ENCODE measurements at regions not wholly inside any gene's neighbourhood (a gene's known extent, or its start where the extent isn't known, plus 50 kb on each side); places are given as distances from the start of the nearest gene placed in this dataset.

DNA sequence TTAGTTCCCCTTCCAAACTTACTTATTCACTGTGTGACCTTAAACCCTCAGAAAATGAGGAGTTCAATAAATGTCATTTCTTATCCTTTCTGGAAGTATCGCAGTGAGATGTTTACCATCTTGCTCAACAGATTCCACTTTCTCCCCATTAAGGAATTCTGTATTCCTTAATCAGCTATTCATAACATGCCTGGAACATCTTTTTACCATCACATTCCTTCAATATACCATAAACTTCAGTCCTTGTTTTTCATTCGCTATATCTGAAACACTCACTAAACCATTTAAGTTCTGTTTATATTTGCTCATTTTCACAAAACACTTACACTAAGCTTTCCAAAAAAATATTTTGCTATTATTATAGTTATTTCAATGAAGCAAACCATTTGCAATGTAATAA lies 1158.6 kb downstream of the CDH12 start:
- Mint-ChIP-seq H3K4me1 (ENCODE audit: low read depth) (no peaks in the 10 kb centered on the region), H3K9me3 (peaks cover 18% of the 10 kb centered on the region), H3K27me3 (ENCODE audit: low read depth) (no peaks in the 10 kb centered on the region), H3K27ac (no peak overlapping the region), H3K4me3 (no peak overlapping the region), H3K36me3 (ENCODE audit: low read depth) (no peaks in the 10 kb centered on the region)
- no peak for DNase-seq (ENCODE audit: low spot score)

DNA sequence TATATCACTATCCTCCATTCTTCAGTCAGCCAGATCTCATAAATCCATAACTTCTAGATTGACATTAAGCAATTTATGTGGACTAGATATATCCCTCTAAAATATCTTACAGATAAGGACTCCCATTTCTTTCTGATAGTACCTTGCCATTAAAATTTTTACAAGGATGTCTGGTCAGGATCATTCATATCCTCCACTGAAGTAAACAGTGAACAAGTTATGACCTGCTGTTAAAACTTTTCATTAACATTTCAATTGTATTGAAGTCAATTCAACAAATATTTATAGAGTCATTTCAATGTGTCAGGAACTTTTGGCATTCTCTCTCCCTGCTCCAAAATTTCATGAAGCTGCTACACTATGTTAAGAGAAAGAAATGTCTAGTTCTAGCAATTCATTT lies 1159.6 kb downstream of the CDH12 start:
- no peak overlapping the region for H3K27ac Mint-ChIP-seq
- no peak for DNase-seq (ENCODE audit: low spot score)
- no peak overlapping the region for H3K4me3 Mint-ChIP-seq
- H3K4me1 Mint-ChIP-seq (ENCODE audit: low read depth) = no peaks in the 10 kb centered on the region
- no peaks in the 10 kb centered on the region for H3K27me3 Mint-ChIP-seq (ENCODE audit: low read depth)
- peaks cover 18% of the 10 kb centered on the region for H3K9me3 Mint-ChIP-seq
- no peaks in the 10 kb centered on the region for H3K36me3 Mint-ChIP-seq (ENCODE audit: low read depth)

GRCh38 chr5:21689587-21689986 lies 1163.6 kb downstream of the CDH12 start:
- Mint-ChIP-seq H3K27ac (no peak overlapping the region), H3K4me3 (no peak overlapping the region), H3K9me3 (peaks cover 6% of the 10 kb centered on the region), H3K4me1 (ENCODE audit: low read depth) (no peaks in the 10 kb centered on the region), H3K36me3 (ENCODE audit: low read depth) (no peaks in the 10 kb centered on the region), H3K27me3 (ENCODE audit: low read depth) (no peaks in the 10 kb centered on the region)
- no peak for DNase-seq (ENCODE audit: low spot score)

- no peak overlapping the region for H3K4me3 Mint-ChIP-seq
These were observed 1164.5 kb downstream of the CDH12 start for GRCh38 chr5:21688655-21689054.

DNA sequence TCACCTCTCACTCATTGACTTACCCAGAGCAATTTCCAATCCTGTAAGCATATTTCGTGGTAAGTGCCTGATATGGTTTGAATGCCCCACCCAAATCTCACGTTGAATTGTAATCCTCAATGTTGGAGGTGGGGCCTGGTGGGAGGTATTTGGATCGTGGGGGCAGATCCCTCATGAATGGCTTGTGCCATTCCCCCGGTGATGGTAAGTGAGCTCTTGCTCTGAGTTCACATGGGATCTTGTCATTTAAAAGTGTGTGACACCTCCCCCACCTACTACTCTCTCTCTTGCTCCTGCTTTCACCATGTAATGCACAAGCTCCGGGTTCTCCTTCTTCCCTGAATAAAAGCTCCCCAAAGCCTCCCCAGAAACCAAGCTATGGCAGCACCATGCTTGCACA lies 1165.5 kb downstream of the CDH12 start:
- Mint-ChIP-seq H3K4me3 (no peak overlapping the region), H3K9me3 (peaks cover 6% of the 10 kb centered on the region), H3K36me3 (ENCODE audit: low read depth) (no peaks in the 10 kb centered on the region), H3K4me1 (ENCODE audit: low read depth) (no peaks in the 10 kb centered on the region), H3K27ac (no peak overlapping the region), H3K27me3 (ENCODE audit: low read depth) (no peaks in the 10 kb centered on the region)
- DNase-seq (ENCODE audit: low spot score) = no peak

More at GRCh38 chr5:21688655-21689054, 1164.5 kb downstream of the CDH12 start:
- Mint-ChIP-seq H3K4me1 (ENCODE audit: low read depth) (no peaks in the 10 kb centered on the region), H3K27ac (no peak overlapping the region), H3K36me3 (ENCODE audit: low read depth) (no peaks in the 10 kb centered on the region), H3K27me3 (ENCODE audit: low read depth) (no peaks in the 10 kb centered on the region), H3K9me3 (peaks cover 6% of the 10 kb centered on the region)
- no peak for DNase-seq (ENCODE audit: low spot score)

- Mint-ChIP-seq H3K4me3 (no peak overlapping the region), H3K9me3 (no peaks in the 10 kb centered on the region), H3K27ac (no peak overlapping the region), H3K27me3 (ENCODE audit: low read depth) (no peaks in the 10 kb centered on the region), H3K4me1 (ENCODE audit: low read depth) (no peaks in the 10 kb centered on the region), H3K36me3 (ENCODE audit: low read depth) (no peaks in the 10 kb centered on the region)
- DNase-seq (ENCODE audit: low spot score) = no peak
These were observed 1166.4 kb downstream of the CDH12 start for GRCh38 chr5:21686706-21687105.

DNA sequence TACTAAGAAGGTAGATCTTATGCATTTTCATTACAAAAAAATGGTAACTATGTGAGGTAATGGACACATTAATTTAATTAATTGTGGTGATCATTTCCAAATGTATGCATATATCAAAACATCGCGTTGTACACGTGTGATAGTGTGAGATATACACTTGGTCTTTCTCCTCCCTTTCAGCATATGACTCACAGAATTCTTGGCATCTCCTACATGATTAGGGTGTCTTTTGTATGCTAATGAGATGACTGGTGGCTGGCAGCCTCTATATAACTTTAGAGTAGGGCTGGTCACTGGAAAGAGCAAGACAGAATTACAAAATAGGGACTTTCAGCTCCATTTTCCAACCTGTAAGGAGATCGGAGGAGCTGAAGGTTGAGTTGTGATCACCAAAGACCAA lies 1167.6 kb downstream of the CDH12 start:
- no peak for DNase-seq (ENCODE audit: low spot score)
- Mint-ChIP-seq H3K9me3 (no peaks in the 10 kb centered on the region), H3K27ac (no peak overlapping the region)

GRCh38 chr5:21684992-21685391 lies 1168.2 kb downstream of the CDH12 start:
- Mint-ChIP-seq H3K4me1 (ENCODE audit: low read depth) (no peaks in the 10 kb centered on the region), H3K9me3 (no peaks in the 10 kb centered on the region), H3K36me3 (ENCODE audit: low read depth) (no peaks in the 10 kb centered on the region), H3K27ac (no peak overlapping the region), H3K27me3 (ENCODE audit: low read depth) (no peaks in the 10 kb centered on the region), H3K4me3 (no peak overlapping the region)
- DNase-seq (ENCODE audit: low spot score) = no peak

More for the DNA sequence above, 1167.6 kb downstream of the CDH12 start:
- H3K4me1 Mint-ChIP-seq (ENCODE audit: low read depth) = no peaks in the 10 kb centered on the region
- no peaks in the 10 kb centered on the region for H3K27me3 Mint-ChIP-seq (ENCODE audit: low read depth)
- no peaks in the 10 kb centered on the region for H3K36me3 Mint-ChIP-seq (ENCODE audit: low read depth)
- H3K4me3 Mint-ChIP-seq = no peak overlapping the region

DNA sequence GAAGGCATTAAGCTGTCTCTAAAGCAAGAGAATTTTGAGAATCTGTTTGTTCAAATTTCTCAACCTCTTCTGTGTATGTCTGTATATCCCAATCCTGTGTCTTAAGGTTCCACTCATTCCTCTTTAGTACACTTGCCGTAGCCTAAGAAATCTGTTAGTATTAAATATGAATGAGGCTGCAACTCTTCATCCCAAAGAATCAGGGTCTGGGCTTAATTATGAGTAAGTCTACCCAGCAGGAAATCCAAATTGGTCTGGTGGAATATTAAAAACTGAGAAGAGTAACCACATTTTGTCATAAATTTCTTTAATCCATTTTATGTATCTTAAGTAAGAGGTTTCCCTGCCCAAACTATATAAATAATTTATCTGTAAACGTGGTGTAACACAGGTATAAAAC lies 1171.2 kb downstream of the CDH12 start:
- Mint-ChIP-seq H3K27me3 (ENCODE audit: low read depth) (no peaks in the 10 kb centered on the region), H3K9me3 (peaks cover 7% of the 10 kb centered on the region), H3K4me1 (ENCODE audit: low read depth) (no peaks in the 10 kb centered on the region), H3K4me3 (no peak overlapping the region), H3K36me3 (ENCODE audit: low read depth) (no peaks in the 10 kb centered on the region), H3K27ac (no peak overlapping the region)
- DNase-seq (ENCODE audit: low spot score) = no peak

DNA sequence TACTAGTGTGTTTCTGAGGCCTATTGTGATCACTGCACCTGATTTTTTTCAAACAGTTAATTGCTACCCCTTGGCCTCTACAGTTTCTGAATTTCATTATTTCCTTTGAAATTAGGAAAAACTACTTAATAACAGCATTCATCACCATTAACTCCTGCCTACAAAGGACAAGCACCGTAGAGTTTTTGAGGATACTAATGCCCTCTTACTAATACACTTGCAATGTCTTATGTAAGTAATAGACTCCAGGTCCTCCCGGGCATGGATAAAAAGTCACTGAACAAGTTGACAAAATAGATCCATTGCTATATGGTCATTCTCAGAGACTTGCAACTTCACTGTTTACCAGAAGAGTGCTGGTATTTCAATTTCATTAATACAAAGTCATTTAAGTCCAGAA lies 1172.5 kb downstream of the CDH12 start:
- Mint-ChIP-seq H3K9me3 (peaks cover 7% of the 10 kb centered on the region), H3K4me3 (no peak overlapping the region), H3K27me3 (ENCODE audit: low read depth) (no peaks in the 10 kb centered on the region)

DNA sequence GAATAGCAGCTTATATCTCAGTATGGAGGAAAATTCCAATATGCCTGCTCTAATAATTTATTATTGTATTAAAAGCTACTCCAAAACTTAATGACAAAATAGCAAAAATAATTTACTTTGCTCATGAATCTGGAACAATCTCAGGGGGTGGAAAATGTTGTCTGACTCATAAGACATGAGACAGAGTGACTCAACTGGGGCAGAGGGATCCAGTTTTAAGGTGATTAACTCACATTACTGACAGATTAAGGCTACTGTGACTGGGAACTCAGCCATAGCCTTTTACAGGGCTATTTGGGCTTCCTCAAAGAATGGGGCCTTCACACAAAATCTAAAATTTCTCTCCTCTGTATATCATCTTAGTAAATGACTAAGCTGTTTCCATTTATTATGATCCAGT lies 1172.9 kb downstream of the CDH12 start:
- DNase-seq (ENCODE audit: low spot score) = no peak
- Mint-ChIP-seq H3K9me3 (peaks cover 7% of the 10 kb centered on the region), H3K4me3 (no peak overlapping the region), H3K27me3 (ENCODE audit: low read depth) (no peaks in the 10 kb centered on the region), H3K4me1 (ENCODE audit: low read depth) (no peaks in the 10 kb centered on the region), H3K27ac (no peak overlapping the region), H3K36me3 (ENCODE audit: low read depth) (no peaks in the 10 kb centered on the region)

More for the DNA sequence above, 1172.5 kb downstream of the CDH12 start:
- DNase-seq (ENCODE audit: low spot score) = no peak
- no peaks in the 10 kb centered on the region for H3K4me1 Mint-ChIP-seq (ENCODE audit: low read depth)
- no peak overlapping the region for H3K27ac Mint-ChIP-seq
- H3K36me3 Mint-ChIP-seq (ENCODE audit: low read depth) = no peaks in the 10 kb centered on the region

DNA sequence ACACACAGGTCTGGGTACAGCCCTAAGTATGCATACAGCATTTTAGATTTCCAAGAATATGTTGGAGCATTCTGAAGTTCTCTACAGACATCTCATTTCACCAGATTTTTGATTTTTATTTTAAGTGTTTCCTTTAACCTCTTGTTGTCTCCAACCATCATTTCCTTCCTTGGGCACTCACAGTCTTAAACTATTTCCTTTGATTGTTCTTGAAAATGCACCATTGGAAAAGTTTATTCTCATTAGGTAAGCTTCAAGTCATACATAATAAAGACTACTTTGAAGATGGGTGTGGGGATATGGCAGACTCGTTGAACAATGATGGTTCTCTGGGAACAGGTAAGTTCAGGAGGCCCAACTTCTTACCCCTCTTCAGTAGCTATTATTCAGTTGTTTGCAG lies 1174.6 kb downstream of the CDH12 start:
- no peaks in the 10 kb centered on the region for H3K4me1 Mint-ChIP-seq (ENCODE audit: low read depth)
- no peak overlapping the region for H3K4me3 Mint-ChIP-seq
- DNase-seq (ENCODE audit: low spot score) = no peak
- H3K9me3 Mint-ChIP-seq = peaks cover 7% of the 10 kb centered on the region
- no peaks in the 10 kb centered on the region for H3K36me3 Mint-ChIP-seq (ENCODE audit: low read depth)
- H3K27me3 Mint-ChIP-seq (ENCODE audit: low read depth) = no peaks in the 10 kb centered on the region
- no peak overlapping the region for H3K27ac Mint-ChIP-seq

- Mint-ChIP-seq H3K4me1 (ENCODE audit: low read depth) (no peaks in the 10 kb centered on the region), H3K9me3 (peaks cover under 1% of the 10 kb centered on the region), H3K36me3 (ENCODE audit: low read depth) (no peaks in the 10 kb centered on the region), H3K4me3 (no peak overlapping the region), H3K27ac (no peak overlapping the region), H3K27me3 (ENCODE audit: low read depth) (no peaks in the 10 kb centered on the region)
- no peak for DNase-seq (ENCODE audit: low spot score)
These were observed 1180.2 kb downstream of the CDH12 start for GRCh38 chr5:21672911-21673310.

DNA sequence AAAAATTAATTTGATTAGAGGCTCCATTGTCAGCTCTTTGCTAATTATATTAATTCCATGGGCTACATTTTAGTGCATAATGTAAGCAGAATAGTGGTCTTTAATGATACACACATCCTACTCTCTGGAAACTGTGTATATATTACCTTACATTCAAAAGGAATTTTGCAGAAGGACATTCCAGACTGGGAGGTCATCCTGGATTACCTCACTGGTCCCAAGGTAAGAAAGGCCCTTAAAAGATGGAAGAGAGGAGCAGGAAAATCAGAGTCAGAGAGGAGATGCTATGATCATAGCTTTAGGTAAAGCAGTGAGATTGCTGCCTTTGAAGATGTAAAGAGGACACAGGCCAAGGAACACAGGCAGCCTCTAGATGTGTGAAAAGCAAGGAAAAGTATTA lies 1180.8 kb downstream of the CDH12 start:
- Mint-ChIP-seq H3K9me3 (no peaks in the 10 kb centered on the region), H3K27me3 (ENCODE audit: low read depth) (no peaks in the 10 kb centered on the region), H3K27ac (no peak overlapping the region), H3K36me3 (ENCODE audit: low read depth) (no peaks in the 10 kb centered on the region), H3K4me3 (no peak overlapping the region), H3K4me1 (ENCODE audit: low read depth) (no peaks in the 10 kb centered on the region)
- no peak for DNase-seq (ENCODE audit: low spot score)

DNA sequence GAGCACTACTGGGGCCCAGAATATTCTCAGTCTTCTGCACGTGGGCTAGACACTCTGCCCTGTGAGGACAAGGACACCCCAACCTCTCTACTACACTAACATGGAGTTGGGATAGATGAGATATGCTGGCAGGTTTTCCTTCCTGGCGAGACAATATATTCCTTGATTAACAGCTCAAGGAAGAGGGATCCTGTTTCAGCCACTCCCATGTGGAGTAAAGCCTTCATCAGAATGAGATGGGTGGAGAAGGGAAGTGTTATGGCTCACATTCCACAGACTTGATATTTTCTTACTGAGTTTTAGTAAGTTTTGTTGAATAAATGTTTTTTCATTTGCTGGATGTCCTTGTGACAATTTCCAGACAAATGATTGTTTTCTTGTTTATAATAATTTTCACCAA lies 1187.6 kb downstream of the CDH12 start:
- H3K4me3 Mint-ChIP-seq = no peak overlapping the region
- no peaks in the 10 kb centered on the region for H3K27me3 Mint-ChIP-seq (ENCODE audit: low read depth)
- H3K9me3 Mint-ChIP-seq = peaks cover 24% of the 10 kb centered on the region
- no peaks in the 10 kb centered on the region for H3K4me1 Mint-ChIP-seq (ENCODE audit: low read depth)
- no peaks in the 10 kb centered on the region for H3K36me3 Mint-ChIP-seq (ENCODE audit: low read depth)
- DNase-seq (ENCODE audit: low spot score) = no peak
- H3K27ac Mint-ChIP-seq = no peak overlapping the region
